GM21717 (cell line): ENCODE measurements at regions not wholly inside any gene's neighbourhood (a gene's known extent, or its start where the extent isn't known, plus 50 kb on each side); places are given as distances from the start of the nearest gene placed in this dataset.

ENCODE experiments used
- ATAC-seq: cut with Tn5 transposase; IDR thresholded peaks from one replicate; pipeline ENCODE4 v1.9.1; 2021; ENCODE audit warnings: mild to moderate bottlenecking, moderate library complexity; ENCODE audit not compliant: unreplicated experiment

- ATAC-seq = no peak
These were observed 232.6 kb upstream of the SRRM4 start for GRCh38 chr12:118748478-118749380.

- no peak for ATAC-seq
These were observed 231.7 kb upstream of the SRRM4 start for GRCh38 chr12:118749646-118750045.

- no peak for ATAC-seq
These were observed 230.7 kb upstream of the SRRM4 start for GRCh38 chr12:118750666-118751065.

GRCh38 chr12:118751355-118751754 is 230.0 kb upstream of the SRRM4 start:
- ATAC-seq = no peak

GRCh38 chr12:118760623-118761022 is 220.7 kb upstream of the SRRM4 start:
- no peak for ATAC-seq

- no peak for ATAC-seq
These were observed 218.1 kb upstream of the SRRM4 start for GRCh38 chr12:118763234-118763633.

- ATAC-seq = no peak
These were observed 207.2 kb upstream of the SRRM4 start for GRCh38 chr12:118773956-118774723.

GRCh38 chr12:118777504-118777903 is 203.8 kb upstream of the SRRM4 start:
- no peak for ATAC-seq

GRCh38 chr12:118778077-118778476 is 203.3 kb upstream of the SRRM4 start:
- no peak for ATAC-seq

- no peak for ATAC-seq
These were observed 200.4 kb upstream of the SRRM4 start for GRCh38 chr12:118780939-118781338.

- no peak for ATAC-seq
These were observed 199.6 kb upstream of the SRRM4 start for GRCh38 chr12:118781692-118782091.

- ATAC-seq = no peak
These were observed 197.6 kb upstream of the SRRM4 start for GRCh38 chr12:118783703-118784102.

GRCh38 chr12:118790578-118790977 is 190.8 kb upstream of the SRRM4 start:
- no peak for ATAC-seq

GRCh38 chr12:118813778-118814357 is 167.5 kb upstream of the SRRM4 start:
- ATAC-seq = no peak

GRCh38 chr12:118816296-118816695 is 165.0 kb upstream of the SRRM4 start:
- ATAC-seq = no peak

- ATAC-seq = no peak
These were observed 159.9 kb upstream of the SRRM4 start for GRCh38 chr12:118821386-118821925.

GRCh38 chr12:118822512-118822911 is 158.8 kb upstream of the SRRM4 start:
- ATAC-seq = no peak

- ATAC-seq = no peak
These were observed 154.3 kb upstream of the SRRM4 start for GRCh38 chr12:118827047-118827446.

- no peak for ATAC-seq
These were observed 153.7 kb upstream of the SRRM4 start for GRCh38 chr12:118827606-118828005.

GRCh38 chr12:118830296-118830695 is 151.0 kb upstream of the SRRM4 start:
- ATAC-seq = no peak

- ATAC-seq = no peak
These were observed 145.4 kb upstream of the SRRM4 start for GRCh38 chr12:118835926-118836325.
